ENCODE measurements at regions not wholly inside any gene's neighbourhood (a gene's known extent, or its start where the extent isn't known, plus 50 kb on each side); places are given as distances from the start of the nearest gene placed in this dataset.
"Not testable (repeated sequence)": the region's sequence is repeated elsewhere in the genome, so short reads cannot be mapped to it uniquely, and the experiment has no call there.

DNA sequence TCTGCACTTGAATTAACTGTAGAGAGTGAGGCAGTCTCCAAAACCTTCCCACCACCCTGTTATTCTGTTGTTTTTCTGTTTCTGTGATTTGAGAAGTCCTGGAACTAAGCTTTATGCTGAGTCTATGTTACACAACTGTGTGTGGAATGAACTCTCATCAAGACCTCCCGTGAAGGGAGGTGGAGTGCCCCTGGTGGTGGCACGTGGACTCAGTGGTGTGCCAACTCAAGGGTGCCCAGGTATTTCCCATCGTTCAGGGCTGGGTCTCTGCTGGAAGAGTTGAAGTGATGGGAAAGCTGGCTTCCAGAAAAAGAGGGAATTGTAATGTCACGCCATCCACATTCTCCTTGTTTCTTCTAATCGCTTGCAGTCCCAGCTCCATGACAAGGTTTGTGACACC, 374.2 kb downstream of the SMOC2 start:
- H3K27me3 Mint-ChIP-seq (ENCODE audit: low read depth) = no peaks in the 10 kb centered on the region
- TF ChIP-seq, protein P1, sequence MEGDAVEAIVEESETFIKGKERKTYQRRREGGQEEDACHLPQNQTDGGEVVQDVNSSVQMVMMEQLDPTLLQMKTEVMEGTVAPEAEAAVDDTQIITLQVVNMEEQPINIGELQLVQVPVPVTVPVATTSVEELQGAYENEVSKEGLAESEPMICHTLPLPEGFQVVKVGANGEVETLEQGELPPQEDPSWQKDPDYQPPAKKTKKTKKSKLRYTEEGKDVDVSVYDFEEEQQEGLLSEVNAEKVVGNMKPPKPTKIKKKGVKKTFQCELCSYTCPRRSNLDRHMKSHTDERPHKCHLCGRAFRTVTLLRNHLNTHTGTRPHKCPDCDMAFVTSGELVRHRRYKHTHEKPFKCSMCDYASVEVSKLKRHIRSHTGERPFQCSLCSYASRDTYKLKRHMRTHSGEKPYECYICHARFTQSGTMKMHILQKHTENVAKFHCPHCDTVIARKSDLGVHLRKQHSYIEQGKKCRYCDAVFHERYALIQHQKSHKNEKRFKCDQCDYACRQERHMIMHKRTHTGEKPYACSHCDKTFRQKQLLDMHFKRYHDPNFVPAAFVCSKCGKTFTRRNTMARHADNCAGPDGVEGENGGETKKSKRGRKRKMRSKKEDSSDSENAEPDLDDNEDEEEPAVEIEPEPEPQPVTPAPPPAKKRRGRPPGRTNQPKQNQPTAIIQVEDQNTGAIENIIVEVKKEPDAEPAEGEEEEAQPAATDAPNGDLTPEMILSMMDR (conservative IDR thresholded peaks at IDR 0.05) = peak; percentile 51
- DNase-seq (ENCODE audit: low read depth, low spot score) = no peak

DNA sequence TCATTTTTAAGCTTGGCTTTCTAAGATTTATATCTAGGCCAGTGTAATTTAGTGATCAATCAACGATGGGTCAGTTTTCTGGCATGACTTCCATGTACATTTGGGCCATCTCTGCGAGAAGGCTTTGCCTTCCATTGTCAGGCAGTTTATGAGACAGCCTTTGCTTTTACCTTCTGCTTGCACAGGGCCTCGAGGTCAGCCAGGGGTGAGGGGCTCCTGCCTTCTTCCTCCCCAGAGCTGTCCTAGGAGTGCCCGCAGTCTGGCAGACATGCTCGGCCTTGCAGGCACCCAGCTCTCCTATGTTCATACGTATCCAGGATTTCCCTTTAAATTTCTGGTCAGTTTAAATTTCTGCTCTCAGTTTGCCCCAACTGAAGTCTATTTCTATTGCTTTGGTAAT, 367.2 kb downstream of the SMOC2 start:
- peaks cover 28% of the 10 kb centered on the region for H3K4me1 Mint-ChIP-seq
- no peak overlapping the region for H3K27ac Mint-ChIP-seq (ENCODE audit: unreplicated experiment)
- no peaks in the 10 kb centered on the region for H3K27me3 Mint-ChIP-seq (ENCODE audit: low read depth)
- no peak for DNase-seq (ENCODE audit: low read depth, low spot score)
- H3K4me3 Mint-ChIP-seq = no peak overlapping the region
- H3K9me3 Mint-ChIP-seq = no peaks in the 10 kb centered on the region
- TF ChIP-seq, protein P1 (conservative IDR thresholded peaks at IDR 0.05) = no peak
- no peaks in the 10 kb centered on the region for H3K36me3 Mint-ChIP-seq (ENCODE audit: low read depth)

More for the DNA sequence above, 374.2 kb downstream of the SMOC2 start:
- H3K9me3 Mint-ChIP-seq = peaks cover 15% of the 10 kb centered on the region
- peaks cover 8% of the 10 kb centered on the region for H3K36me3 Mint-ChIP-seq (ENCODE audit: low read depth)
- no peak overlapping the region for H3K27ac Mint-ChIP-seq (ENCODE audit: unreplicated experiment)
- no peaks in the 10 kb centered on the region for H3K4me1 Mint-ChIP-seq
- no peak overlapping the region for H3K4me3 Mint-ChIP-seq

DNA sequence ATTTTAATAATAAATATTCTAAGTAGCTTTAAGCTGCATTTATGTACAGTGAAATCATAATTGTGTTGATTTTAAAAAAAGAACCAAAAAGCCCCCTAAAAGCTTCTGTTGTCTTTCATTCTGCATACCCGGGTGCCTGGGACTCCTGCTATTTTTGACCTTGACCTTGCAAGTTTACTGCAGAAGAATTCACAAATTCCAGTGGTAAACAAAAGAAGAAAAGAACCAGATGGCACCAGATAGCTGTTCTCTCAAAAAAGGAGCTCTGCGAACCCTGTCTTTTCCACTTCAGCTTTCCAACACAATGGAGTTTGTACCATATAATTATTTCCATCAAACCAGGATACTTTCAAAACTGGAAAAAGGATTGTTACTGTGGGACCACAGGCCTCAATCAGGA, 363.3 kb downstream of the SMOC2 start:
- no peak for DNase-seq (ENCODE audit: low read depth, low spot score)
- peaks cover 2% of the 10 kb centered on the region for H3K9me3 Mint-ChIP-seq

DNA sequence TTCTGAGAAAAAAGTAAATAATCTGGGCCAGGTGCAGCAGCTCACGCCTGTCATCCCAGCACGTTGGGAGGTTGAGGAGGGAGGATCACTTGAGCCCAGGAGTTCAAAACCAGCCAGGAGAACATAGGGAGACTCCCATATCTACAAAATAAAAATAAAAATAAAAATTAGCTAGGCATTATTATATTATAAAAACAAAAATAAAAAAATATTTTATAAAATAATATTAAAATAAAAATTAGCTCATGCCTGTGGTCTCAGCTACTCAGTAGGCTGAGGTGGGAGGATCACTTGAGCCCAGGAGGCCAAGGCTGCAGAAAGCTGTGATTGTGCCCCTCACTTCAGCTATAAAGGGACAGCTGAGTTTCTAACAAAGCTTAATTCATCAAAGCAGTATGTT, 362.9 kb downstream of the SMOC2 start:
- Mint-ChIP-seq H3K27me3 (ENCODE audit: low read depth) (no peaks in the 10 kb centered on the region), H3K4me1 (peaks cover 30% of the 10 kb centered on the region), H3K4me3 (no peak overlapping the region), H3K36me3 (ENCODE audit: low read depth) (no peaks in the 10 kb centered on the region), H3K27ac (ENCODE audit: unreplicated experiment) (peak overlapping the region; percentile 68), H3K9me3 (peaks cover 2% of the 10 kb centered on the region)
- TF ChIP-seq, protein P1 (conservative IDR thresholded peaks at IDR 0.05) = no peak
- DNase-seq (ENCODE audit: low read depth, low spot score) = no peak

More for the DNA sequence above, 363.3 kb downstream of the SMOC2 start:
- Mint-ChIP-seq H3K4me3 (no peak overlapping the region), H3K4me1 (peaks cover 30% of the 10 kb centered on the region), H3K27ac (ENCODE audit: unreplicated experiment) (no peak overlapping the region), H3K36me3 (ENCODE audit: low read depth) (no peaks in the 10 kb centered on the region), H3K27me3 (ENCODE audit: low read depth) (no peaks in the 10 kb centered on the region)
- TF ChIP-seq, protein P1 (conservative IDR thresholded peaks at IDR 0.05) = no peak

DNA sequence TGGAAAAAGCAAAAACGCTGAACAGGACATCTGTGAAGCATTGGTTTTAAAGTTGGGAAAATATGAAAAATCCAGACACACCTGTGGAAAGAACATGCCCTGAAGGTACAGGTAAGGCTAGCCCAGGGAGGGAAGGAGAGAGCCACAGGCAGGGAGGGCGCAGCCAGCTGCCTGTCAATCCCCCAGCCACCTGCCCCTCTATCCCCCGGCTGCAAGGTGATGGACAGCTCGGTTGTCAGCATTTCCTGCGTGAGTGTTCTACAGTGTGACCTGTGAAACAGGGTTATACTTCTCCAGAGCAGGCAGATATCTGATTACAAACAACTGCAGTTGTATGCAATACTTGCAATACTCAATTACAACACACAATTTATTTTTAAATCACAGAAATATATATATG, 358.1 kb downstream of the SMOC2 start:
- Mint-ChIP-seq H3K27ac (ENCODE audit: unreplicated experiment) (no peak overlapping the region), H3K27me3 (ENCODE audit: low read depth) (no peaks in the 10 kb centered on the region), H3K36me3 (ENCODE audit: low read depth) (no peaks in the 10 kb centered on the region), H3K4me3 (no peak overlapping the region), H3K9me3 (peaks cover 2% of the 10 kb centered on the region), H3K4me1 (peaks cover 14% of the 10 kb centered on the region)
- DNase-seq (ENCODE audit: low read depth, low spot score) = no peak
- TF ChIP-seq, protein P1 (conservative IDR thresholded peaks at IDR 0.05) = no peak

DNA sequence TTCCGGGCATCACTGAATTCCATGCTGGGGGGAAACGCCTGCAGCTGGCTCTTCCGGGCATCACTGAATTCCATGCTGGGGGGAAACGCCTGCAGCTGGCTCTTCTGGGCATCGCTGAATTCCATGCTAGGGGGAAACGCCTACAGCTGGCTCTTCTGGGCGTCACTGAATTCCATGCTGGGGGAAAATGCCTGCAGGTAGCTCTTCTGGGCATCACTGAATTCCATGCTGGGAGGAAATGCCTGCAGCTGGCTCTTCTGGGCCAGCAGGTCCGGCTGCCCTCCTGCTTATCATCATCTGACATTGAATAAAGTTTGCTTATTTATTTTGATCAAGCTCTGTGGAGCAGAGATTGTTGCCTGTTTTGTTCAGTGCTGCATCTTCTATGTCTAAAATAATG, 355.1 kb downstream of the SMOC2 start:
- H3K27me3 Mint-ChIP-seq (ENCODE audit: low read depth) = no peaks in the 10 kb centered on the region
- TF ChIP-seq, protein P1 (conservative IDR thresholded peaks at IDR 0.05) = no peak
- no peak overlapping the region for H3K4me3 Mint-ChIP-seq
- H3K36me3 Mint-ChIP-seq (ENCODE audit: low read depth) = no peaks in the 10 kb centered on the region
- H3K27ac Mint-ChIP-seq (ENCODE audit: unreplicated experiment) = no peak overlapping the region
- peaks cover 13% of the 10 kb centered on the region for H3K4me1 Mint-ChIP-seq
- peaks cover 2% of the 10 kb centered on the region for H3K9me3 Mint-ChIP-seq
- no peak for DNase-seq (ENCODE audit: low read depth, low spot score)

DNA sequence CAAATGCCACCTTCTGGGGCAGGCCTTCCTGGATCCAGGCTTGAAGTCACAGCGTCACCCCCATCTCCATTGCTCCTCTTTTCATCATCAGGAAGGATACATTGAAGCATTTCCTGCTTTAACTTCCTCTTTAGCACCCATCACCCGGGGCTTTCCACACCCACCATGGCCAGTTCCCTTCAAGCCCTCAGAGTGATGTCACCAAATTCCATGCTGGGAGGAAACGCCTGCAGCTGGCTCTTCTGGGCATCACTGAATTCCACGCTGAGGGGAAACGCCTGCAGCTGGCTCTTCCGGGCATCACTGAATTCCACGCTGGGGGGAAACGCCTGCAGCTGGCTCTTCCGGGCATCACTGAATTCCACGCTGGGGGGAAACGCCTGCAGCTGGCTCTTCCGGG, 354.6 kb downstream of the SMOC2 start:
- peaks cover 13% of the 10 kb centered on the region for H3K4me1 Mint-ChIP-seq
- not testable (repeated sequence) for H3K4me3 Mint-ChIP-seq; DNase-seq (ENCODE audit: low read depth, low spot score); H3K9me3 Mint-ChIP-seq; H3K27ac Mint-ChIP-seq (ENCODE audit: unreplicated experiment); H3K27me3 Mint-ChIP-seq (ENCODE audit: low read depth); H3K36me3 Mint-ChIP-seq (ENCODE audit: low read depth)

Data from neural crest cell (in vitro differentiated cells).